ENCODE measurements at regions not wholly inside any gene's neighbourhood (a gene's known extent, or its start where the extent isn't known, plus 50 kb on each side); places are given as distances from the start of the nearest gene placed in this dataset.

DNA sequence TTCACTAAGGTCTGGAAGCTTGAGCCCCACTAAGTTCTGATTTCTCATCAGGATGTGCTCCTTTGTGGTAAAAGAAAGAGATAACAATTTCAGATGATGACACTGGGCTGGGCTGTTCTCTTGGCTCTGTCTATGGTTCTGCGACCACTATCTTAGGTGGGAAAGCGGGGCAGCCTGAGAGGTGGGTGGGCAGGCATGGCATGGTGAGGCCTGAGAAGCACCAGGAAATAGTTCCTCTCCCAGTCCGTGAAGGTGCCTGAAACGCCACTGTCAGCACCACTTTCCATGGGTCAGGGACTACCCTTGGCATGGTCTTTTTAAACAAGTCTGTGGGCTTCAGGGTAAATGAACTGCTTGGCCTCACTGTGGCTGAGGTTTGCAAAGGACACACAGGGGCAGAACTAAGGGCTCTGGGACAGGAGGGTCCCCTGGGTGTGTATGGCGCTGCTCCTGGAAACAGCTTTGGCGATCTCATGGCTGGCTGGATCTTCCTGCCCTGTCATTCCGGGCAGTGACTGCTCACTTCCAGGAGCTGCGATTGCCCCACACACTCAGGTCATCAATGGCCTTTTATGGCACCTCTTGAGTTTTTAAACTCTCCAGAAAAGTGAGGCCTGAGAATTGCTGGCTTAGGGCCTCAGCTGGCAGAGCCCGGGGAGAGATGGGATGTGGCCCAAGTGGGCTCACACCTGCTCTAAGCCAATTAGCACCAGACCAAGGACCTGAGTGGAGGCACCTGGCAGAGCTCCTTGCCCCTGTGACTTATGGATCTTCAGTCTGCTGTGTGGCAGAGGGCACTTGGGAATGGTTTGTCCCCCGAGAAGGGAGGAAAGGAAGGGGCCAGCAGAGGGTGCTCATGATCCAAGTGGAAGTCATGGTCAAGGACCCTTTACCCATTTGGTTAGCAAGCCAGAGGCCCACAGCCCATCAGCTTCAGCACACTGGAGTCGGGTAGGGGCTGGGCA lies 55.6 kb upstream of the LYVE1 start:
- peak; percentile 42 for TF ChIP-seq CTCF (IDR thresholded peaks at IDR 0.05; ENCODE audit: insufficient read depth, low read length, poor library complexity, severe bottlenecking)
- Histone ChIP-seq H3K36me3 (ENCODE audit: control insufficient read depth, insufficient read depth, low read length) (no peaks in the 10 kb centered on the region), H3K4me3 (ENCODE audit: low read depth, low read length) (no peak overlapping the region), H3K27me3 (ENCODE audit: control insufficient read depth, insufficient read depth, low read length) (no peaks in the 10 kb centered on the region)
- no peak for DNase-seq (ENCODE audit: low read depth)

- no peak overlapping the region for H3K4me3 ChIP-seq (ENCODE audit: low read depth, low read length)
- DNase-seq (ENCODE audit: low read depth), result no peak
- TF ChIP-seq CTCF (IDR thresholded peaks at IDR 0.05; ENCODE audit: insufficient read depth, low read length, poor library complexity, severe bottlenecking), result no peak
- no peaks in the 10 kb centered on the region for H3K27me3 ChIP-seq (ENCODE audit: control insufficient read depth, insufficient read depth, low read length)
- H3K36me3 ChIP-seq (ENCODE audit: control insufficient read depth, insufficient read depth, low read length), result no peaks in the 10 kb centered on the region
Observed at GRCh38 chr11:10622957-10623791, 54.7 kb upstream of the LYVE1 start.

GRCh38 chr11:10622108-10622507 lies 53.6 kb upstream of the LYVE1 start:
- no peaks in the 10 kb centered on the region for H3K27me3 ChIP-seq (ENCODE audit: control insufficient read depth, insufficient read depth, low read length)
- H3K4me3 ChIP-seq (ENCODE audit: low read depth, low read length), result no peak overlapping the region
- no peak for DNase-seq (ENCODE audit: low read depth)
- TF ChIP-seq CTCF (IDR thresholded peaks at IDR 0.05; ENCODE audit: insufficient read depth, low read length, poor library complexity, severe bottlenecking), result no peak
- H3K36me3 ChIP-seq (ENCODE audit: control insufficient read depth, insufficient read depth, low read length), result no peaks in the 10 kb centered on the region

- DNase-seq (ENCODE audit: low read depth), result no peak
- Histone ChIP-seq H3K4me3 (ENCODE audit: low read depth, low read length) (no peak overlapping the region), H3K27me3 (ENCODE audit: control insufficient read depth, insufficient read depth, low read length) (no peaks in the 10 kb centered on the region), H3K36me3 (ENCODE audit: control insufficient read depth, insufficient read depth, low read length) (no peaks in the 10 kb centered on the region)
- no peak for TF ChIP-seq CTCF (IDR thresholded peaks at IDR 0.05; ENCODE audit: insufficient read depth, low read length, poor library complexity, severe bottlenecking)
Observed at GRCh38 chr11:10619131-10619680, 50.7 kb upstream of the LYVE1 start.

- no peaks in the 10 kb centered on the region for H3K27me3 ChIP-seq (ENCODE audit: control insufficient read depth, insufficient read depth, low read length)
- H3K36me3 ChIP-seq (ENCODE audit: control insufficient read depth, insufficient read depth, low read length), result no peaks in the 10 kb centered on the region
- no peak overlapping the region for H3K4me3 ChIP-seq (ENCODE audit: low read depth, low read length)
- DNase-seq (ENCODE audit: low read depth), result no peak
- no peak for TF ChIP-seq CTCF (IDR thresholded peaks at IDR 0.05; ENCODE audit: insufficient read depth, low read length, poor library complexity, severe bottlenecking)
Observed at GRCh38 chr11:10618490-10618889, 50.0 kb upstream of the LYVE1 start.

Measured in kidney epithelial cell (primary cell).